ENCODE measurements at regions not wholly inside any gene's neighbourhood (a gene's known extent, or its start where the extent isn't known, plus 50 kb on each side); places are given as distances from the start of the nearest gene placed in this dataset.

DNA sequence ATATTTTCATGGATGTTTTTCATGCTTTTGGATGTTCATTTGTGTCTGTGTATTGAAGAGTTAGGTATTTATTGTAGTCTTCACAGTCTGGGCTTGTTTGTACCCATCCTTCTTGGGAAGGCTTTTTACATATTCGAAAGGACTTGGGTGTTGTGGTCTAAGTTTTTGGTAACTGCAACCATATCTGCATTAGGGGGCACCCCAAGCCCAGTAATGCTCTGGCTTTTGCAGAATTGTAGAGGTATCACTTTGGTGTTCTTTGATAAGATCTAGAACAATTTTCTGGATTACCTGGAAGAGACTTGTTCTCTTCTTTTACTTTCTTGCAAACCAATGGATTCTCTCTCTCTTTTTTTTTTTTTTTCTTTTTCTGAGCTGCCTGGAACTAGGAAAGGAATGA is 581.3 kb downstream of the DACH1 start:
- H3K4me1 ChIP-seq (ENCODE audit: control insufficient read depth, insufficient read depth, low read length) = no peaks in the 10 kb centered on the region
- no peak overlapping the region for H3K27ac ChIP-seq (ENCODE audit: extremely low read depth, low read depth, low read length)
- no peaks in the 10 kb centered on the region for H3K36me3 ChIP-seq (ENCODE audit: control insufficient read depth in 2 of 2, insufficient read depth in 1 of 2, low read length in 2 of 2)
- no peaks in the 10 kb centered on the region for H3K9me3 ChIP-seq (ENCODE audit: control insufficient read depth, insufficient read depth, low read depth, low read length)
- CTCF ChIA-PET = interaction anchor here (0.6 to 1.2 kb wide), 2 partner anchors 592 to 895 kb away, joined by 3 read pairs; no protein-coding TSS in a partner anchor
- TF ChIP-seq ZBTB1 (tag by site-specific recombination; IDR thresholded peaks at IDR 0.05) (no peak), ZBTB48 (tag by site-specific recombination; IDR thresholded peaks at IDR 0.05) (no peak), TRIM28 (IDR thresholded peaks at IDR 0.05; ENCODE audit: borderline replicate concordance, low read length) (no peak), ZNF169 (tag by site-specific recombination; IDR thresholded peaks at IDR 0.05) (no peak), ZNF19 (tag by site-specific recombination; IDR thresholded peaks at IDR 0.05; ENCODE audit: low read depth) (no peak), ZNF654 (tag by site-specific recombination; IDR thresholded peaks at IDR 0.05; ENCODE audit: low read depth) (0 out of 2 replicates have a peak, but pooled peaks have one; percentile 13), ZNF473 (tag by site-specific recombination; IDR thresholded peaks at IDR 0.05) (no peak), ZXDB (tag by site-specific recombination; IDR thresholded peaks at IDR 0.05) (no peak), WT1 (tag by site-specific recombination; IDR thresholded peaks at IDR 0.05) (no peak)
- POLR2A ChIA-PET = no interaction called here
- no peak overlapping the region for H3K4me3 ChIP-seq (ENCODE audit: low read depth, low read length)

DNA sequence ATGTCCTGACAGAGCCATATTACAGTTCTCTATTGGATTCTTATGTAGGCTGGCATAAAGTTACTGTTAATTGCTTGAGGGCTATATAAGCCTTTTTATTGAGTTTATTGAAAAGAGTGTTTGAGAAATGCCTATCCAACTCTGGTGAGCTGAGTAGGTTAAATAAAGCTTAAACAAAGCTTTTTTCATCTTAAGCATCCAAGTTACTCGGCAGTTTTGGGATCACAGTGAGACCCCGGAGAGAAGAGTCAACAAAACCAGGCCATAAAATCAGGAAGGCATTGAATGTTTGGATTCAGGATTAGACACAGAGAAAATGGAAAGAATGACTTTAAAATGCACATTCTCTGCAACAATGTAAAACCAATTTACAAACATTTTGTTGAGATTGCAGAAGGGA is 588.5 kb downstream of the DACH1 start:
- Histone ChIP-seq H3K4me3 (ENCODE audit: low read depth, low read length) (no peak overlapping the region), H3K4me1 (ENCODE audit: control insufficient read depth, insufficient read depth, low read length) (no peaks in the 10 kb centered on the region), H3K27ac (ENCODE audit: extremely low read depth, low read depth, low read length) (no peak overlapping the region), H3K36me3 (ENCODE audit: control insufficient read depth in 2 of 2, insufficient read depth in 1 of 2, low read length in 2 of 2) (no peaks in the 10 kb centered on the region), H3K9me3 (ENCODE audit: control insufficient read depth, insufficient read depth, low read depth, low read length) (no peaks in the 10 kb centered on the region)
- ChIA-PET CTCF (no interaction called here), POLR2A (no interaction called here)
- no peak for TF ChIP-seq ZNF707 (tag by site-specific recombination; IDR thresholded peaks at IDR 0.05)
- peak; percentile 77 for TF ChIP-seq FEZF1 (tag by site-specific recombination; IDR thresholded peaks at IDR 0.05)
- no peak for TF ChIP-seq ZSCAN30 (tag by site-specific recombination; IDR thresholded peaks at IDR 0.05)
- TF ChIP-seq ZNF221 (tag by site-specific recombination; IDR thresholded peaks at IDR 0.05; ENCODE audit: borderline replicate concordance) = no peak

DNA sequence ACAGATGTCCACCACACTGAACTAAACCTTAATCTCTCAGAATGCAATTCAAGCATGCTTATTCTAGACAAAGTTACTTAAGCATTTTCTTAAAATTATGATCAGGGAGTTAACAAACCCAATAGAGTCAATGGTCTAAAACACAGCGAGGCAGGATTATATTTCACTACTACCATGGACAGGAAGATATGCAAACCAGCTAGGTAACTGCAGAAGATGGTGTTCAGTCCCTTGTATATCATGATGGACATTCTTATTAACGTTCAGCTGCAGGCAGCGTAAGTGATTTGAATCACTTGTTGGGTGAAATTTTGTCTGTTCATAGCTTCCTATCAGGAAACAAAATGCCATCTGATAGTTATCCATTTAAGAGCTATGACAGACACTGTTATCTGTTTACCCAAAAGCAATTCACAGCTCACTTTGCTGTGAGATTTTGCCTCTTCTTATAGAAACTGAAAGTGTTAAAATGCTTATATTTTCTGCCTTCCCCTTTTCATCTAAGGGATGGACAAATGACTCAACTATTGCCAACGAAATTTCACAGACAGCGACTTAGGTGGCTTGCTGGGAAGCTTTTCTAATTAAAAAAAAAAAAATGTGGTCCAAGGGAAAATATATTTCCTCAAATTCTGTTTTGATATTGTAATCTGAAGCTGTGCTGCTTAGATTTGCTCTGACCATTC is 591.9 kb downstream of the DACH1 start:
- Histone ChIP-seq H3K36me3 (ENCODE audit: control insufficient read depth in 2 of 2, insufficient read depth in 1 of 2, low read length in 2 of 2) (no peaks in the 10 kb centered on the region), H3K27ac (ENCODE audit: extremely low read depth, low read depth, low read length) (no peak overlapping the region), H3K4me3 (ENCODE audit: low read depth, low read length) (no peak overlapping the region), H3K4me1 (ENCODE audit: control insufficient read depth, insufficient read depth, low read length) (no peaks in the 10 kb centered on the region), H3K9me3 (ENCODE audit: control insufficient read depth, insufficient read depth, low read depth, low read length) (no peaks in the 10 kb centered on the region)
- ChIA-PET CTCF (interaction anchor here (0.5 to 1.2 kb wide), 3 partner anchors 315 to 635 kb away, joined by 3 read pairs; no protein-coding TSS in a partner anchor), POLR2A (no interaction called here)
- TF ChIP-seq, protein P1, sequence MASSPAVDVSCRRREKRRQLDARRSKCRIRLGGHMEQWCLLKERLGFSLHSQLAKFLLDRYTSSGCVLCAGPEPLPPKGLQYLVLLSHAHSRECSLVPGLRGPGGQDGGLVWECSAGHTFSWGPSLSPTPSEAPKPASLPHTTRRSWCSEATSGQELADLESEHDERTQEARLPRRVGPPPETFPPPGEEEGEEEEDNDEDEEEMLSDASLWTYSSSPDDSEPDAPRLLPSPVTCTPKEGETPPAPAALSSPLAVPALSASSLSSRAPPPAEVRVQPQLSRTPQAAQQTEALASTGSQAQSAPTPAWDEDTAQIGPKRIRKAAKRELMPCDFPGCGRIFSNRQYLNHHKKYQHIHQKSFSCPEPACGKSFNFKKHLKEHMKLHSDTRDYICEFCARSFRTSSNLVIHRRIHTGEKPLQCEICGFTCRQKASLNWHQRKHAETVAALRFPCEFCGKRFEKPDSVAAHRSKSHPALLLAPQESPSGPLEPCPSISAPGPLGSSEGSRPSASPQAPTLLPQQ (tag by site-specific recombination; IDR thresholded peaks at IDR 0.05) = no peak
- TF ChIP-seq TCF7L2 (IDR thresholded peaks at IDR 0.05; ENCODE audit: borderline replicate concordance, low read depth, low read length) (no peak), ZNF514 (tag by site-specific recombination; IDR thresholded peaks at IDR 0.05) (no peak), ZNF239 (tag by site-specific recombination; IDR thresholded peaks at IDR 0.05) (no peak), SETDB1 (IDR thresholded peaks at IDR 0.05; ENCODE audit: insufficient read length, low read length) (no peak), ZNF214 (tag by site-specific recombination; IDR thresholded peaks at IDR 0.05; ENCODE audit: borderline replicate concordance) (no peak), SCRT2 (tag by site-specific recombination; IDR thresholded peaks at IDR 0.05) (no peak), ZNF791 (tag by site-specific recombination; IDR thresholded peaks at IDR 0.05) (no peak), WT1 (tag by site-specific recombination; IDR thresholded peaks at IDR 0.05) (no peak), HOXC10 (CRISPR knock-in tag; IDR thresholded peaks at IDR 0.05) (no peak), ZNF155 (tag by site-specific recombination; IDR thresholded peaks at IDR 0.05) (no peak), MZF1 (tag by site-specific recombination; IDR thresholded peaks at IDR 0.05; ENCODE audit: borderline replicate concordance) (no peak), ZEB2 (tag by site-specific recombination; IDR thresholded peaks at IDR 0.05) (no peak), ZNF416 (tag by site-specific recombination; IDR thresholded peaks at IDR 0.05) (no peak), ZNF658 (tag by site-specific recombination; IDR thresholded peaks at IDR 0.05) (no peak), ZNF621 (tag by site-specific recombination; IDR thresholded peaks at IDR 0.05) (no peak)

Measured in HEK293 (cell line).